Mammary epithelial cell (primary cell): ENCODE measurements at regions not wholly inside any gene's neighbourhood (a gene's known extent, or its start where the extent isn't known, plus 50 kb on each side); places are given as distances from the start of the nearest gene placed in this dataset.

ENCODE experiments used
- CTCF ChIP-seq, 2 donors: IDR thresholded peaks in 1 of 2; conservative IDR thresholded peaks in 1 of 2; 2 replicates each; pipeline ENCODE4 v1.5.1; 2011 to 2012; ENCODE audit warnings: inconsistent platforms in 2 of 2, low read length in 2 of 2, mild to moderate bottlenecking in 2 of 2, control low read depth in 1 of 2, low read depth in 1 of 2; ENCODE audit not compliant: insufficient read depth in 1 of 2; ENCODE audit errors: extremely low read depth in 1 of 2
- EZH2 ChIP-seq: IDR thresholded peaks from 2 replicates; pipeline ENCODE4 v1.6.1; 2012; ENCODE audit warnings: low read length, inconsistent platforms, borderline replicate concordance

GRCh38 chr9:88215196-88216125 is 77.2 kb upstream of the SPATA31C2 start:
- TF ChIP-seq CTCF (conservative IDR thresholded peaks at IDR 0.05 in 1 of 2, IDR thresholded peaks at IDR 0.05 in 1 of 2; ENCODE audit: extremely low read depth in 1 of 2, insufficient read depth in 1 of 2, low read depth in 1 of 2, low read length in 2 of 2) = no peak
- TF ChIP-seq EZH2 = no peak
